H9 (cell line): ENCODE measurements at regions not wholly inside any gene's neighbourhood (a gene's known extent, or its start where the extent isn't known, plus 50 kb on each side); places are given as distances from the start of the nearest gene placed in this dataset.
A peak's percentile ranks its signal among the peaks of the same experiment; 100 is the strongest.

Source experiments
- DNase-seq: peaks from one replicate; pipeline ENCODE4 v3.0.0-alpha.2; 2017
- H2AFZ ChIP-seq: one replicate; pipeline ENCODE4 v1.6.1; 2013; ENCODE audit warnings: mild to moderate bottlenecking, low read length, control low read depth, moderate library complexity
- H2AK5ac ChIP-seq: 2 replicates; pipeline ENCODE4 v1.6.1; 2013; ENCODE audit warnings: low read length, control low read depth, mixed read lengths; ENCODE audit not compliant: insufficient read length
- H2BK120ac ChIP-seq: one replicate; pipeline ENCODE4 v1.6.1; 2013; ENCODE audit warnings: low read depth, mild to moderate bottlenecking, low read length, control low read depth, inconsistent platforms; ENCODE audit not compliant: poor library complexity, severe bottlenecking
- H2BK12ac ChIP-seq: 2 replicates; pipeline ENCODE4 v1.6.1; 2013; ENCODE audit warnings: low read length, control low read depth, mixed read lengths, low read depth; ENCODE audit not compliant: insufficient read length
- H2BK15ac ChIP-seq: 2 replicates; pipeline ENCODE4 v1.6.1; 2013; ENCODE audit warnings: low read depth, low read length, control low read depth
- H2BK20ac ChIP-seq: one replicate; pipeline ENCODE4 v1.6.1; 2013; ENCODE audit warnings: low read depth, mild to moderate bottlenecking, low read length, control low read depth, inconsistent platforms; ENCODE audit not compliant: poor library complexity, severe bottlenecking
- H2BK5ac ChIP-seq: 2 replicates; pipeline ENCODE4 v1.6.1; 2013; ENCODE audit warnings: low read length, control low read depth, mixed read lengths; ENCODE audit not compliant: insufficient read length
- H3K14ac ChIP-seq: 2 replicates; pipeline ENCODE4 v1.6.1; 2013; ENCODE audit warnings: low read length, control low read depth; ENCODE audit not compliant: insufficient read depth
- H3K18ac ChIP-seq: 2 replicates; pipeline ENCODE4 v1.6.1; 2013; ENCODE audit warnings: low read depth, mild to moderate bottlenecking, mixed read lengths, low read length, control low read depth; ENCODE audit not compliant: insufficient read length
- H3K23ac ChIP-seq: 2 replicates; pipeline ENCODE4 v1.6.1; 2013; ENCODE audit warnings: low read length, control low read depth, mixed read lengths, low read depth; ENCODE audit not compliant: insufficient read length
- H3K23me2 ChIP-seq: 2 replicates; pipeline ENCODE4 v1.6.1; 2013; ENCODE audit warnings: low read depth, mild to moderate bottlenecking, mixed read lengths, low read length, control low read depth; ENCODE audit not compliant: insufficient read length, poor library complexity, severe bottlenecking
- H3K27ac ChIP-seq: 2 replicates; pipeline ENCODE4 v1.5.1; 2013; ENCODE audit warnings: low read length, control low read depth, mixed read lengths, low read depth; ENCODE audit not compliant: insufficient read length
- H3K27me3 ChIP-seq: 2 replicates; pipeline ENCODE4 v1.6.1; 2013; ENCODE audit warnings: low read length, control low read depth, inconsistent platforms; ENCODE audit not compliant: insufficient read depth
- H3K4ac ChIP-seq: 2 replicates; pipeline ENCODE4 v1.6.1; 2013; ENCODE audit warnings: low read depth, mild to moderate bottlenecking, control low read depth, inconsistent platforms, low read length, moderate library complexity
- H3K4me1 ChIP-seq: 2 replicates; pipeline ENCODE4 v1.6.1; 2013; ENCODE audit warnings: low read length, control low read depth, inconsistent platforms; ENCODE audit not compliant: insufficient read depth
- H3K4me2 ChIP-seq: 2 replicates; pipeline ENCODE4 v1.6.1; 2013; ENCODE audit warnings: low read length, control low read depth, mixed read lengths; ENCODE audit not compliant: insufficient read length, insufficient read depth
- H3K56ac ChIP-seq: 2 replicates; pipeline ENCODE4 v1.6.1; 2013; ENCODE audit warnings: low read depth, mild to moderate bottlenecking, mixed read lengths, low read length, control low read depth; ENCODE audit not compliant: insufficient read length
- H3K79me1 ChIP-seq: 2 replicates; pipeline ENCODE4 v1.6.1; 2013; ENCODE audit warnings: low read depth, mild to moderate bottlenecking, moderate library complexity, low read length, control low read depth, inconsistent platforms; ENCODE audit not compliant: insufficient read depth, poor library complexity, severe bottlenecking
- H3K79me2 ChIP-seq: 2 replicates; pipeline ENCODE4 v1.6.1; 2013; ENCODE audit warnings: low read length, control low read depth, inconsistent platforms; ENCODE audit not compliant: insufficient read depth
- H3K9ac ChIP-seq: 2 replicates; pipeline ENCODE4 v1.6.1; 2013; ENCODE audit warnings: low read length, control low read depth, mixed read lengths; ENCODE audit not compliant: insufficient read length; ENCODE audit errors: extremely low read depth
- H3K9me3 ChIP-seq: one replicate; pipeline ENCODE4 v1.6.1; 2013; ENCODE audit warnings: low read depth, low read length, inconsistent platforms; ENCODE audit not compliant: control insufficient read depth
- H3T11ph ChIP-seq: one replicate; pipeline ENCODE4 v1.6.1; 2013; ENCODE audit warnings: mild to moderate bottlenecking, low read length, control low read depth, inconsistent platforms
- H4K20me1 ChIP-seq: one replicate; pipeline ENCODE4 v1.6.1; 2013; ENCODE audit not compliant: control insufficient read depth, insufficient read length, insufficient read depth
- H4K5ac ChIP-seq: 2 replicates; pipeline ENCODE4 v1.6.1; 2013; ENCODE audit warnings: low read depth, mild to moderate bottlenecking, mixed read lengths, low read length, control low read depth; ENCODE audit not compliant: insufficient read length
- H4K8ac ChIP-seq: replicated peaks from 2 replicates; pipeline ENCODE4 v1.6.1; 2013; ENCODE audit warnings: low read length, control low read depth, mixed read lengths, low read depth; ENCODE audit not compliant: insufficient read length
- H4K91ac ChIP-seq: 2 replicates; pipeline ENCODE4 v1.6.1; 2013; ENCODE audit warnings: low read depth, mild to moderate bottlenecking, moderate library complexity, mixed read lengths, low read length, control low read depth; ENCODE audit not compliant: insufficient read length
- H3K27ac Mint-ChIP-seq, 3 experiments: 2 replicates in 2 of 3; 3 replicates in 1 of 3; pipeline ENCODE4 v1.8.0; 2020 to 2021; ENCODE audit warnings: mixed read lengths in 3 of 3, mild to moderate bottlenecking in 1 of 3, moderate library complexity in 1 of 3
- H3K27me3 Mint-ChIP-seq: 2 replicates; pipeline ENCODE4 v1.8.0; 2021; ENCODE audit warnings: low read depth, mild to moderate bottlenecking, moderate library complexity, mixed read lengths
- H3K36me3 Mint-ChIP-seq, 3 experiments: 2 replicates in 2 of 3; 3 replicates in 1 of 3; pipeline ENCODE4 v1.8.0; 2020 to 2021; ENCODE audit warnings: low read depth in 3 of 3, mixed read lengths in 3 of 3; ENCODE audit not compliant: insufficient read depth in 1 of 3
- H3K4me1 Mint-ChIP-seq, 2 experiments: 2 replicates each; pipeline ENCODE4 v1.8.0; 2020; ENCODE audit warnings: mixed read lengths in 2 of 2
- H3K4me3 Mint-ChIP-seq, 2 experiments: 2 replicates in 1 of 2; 3 replicates in 1 of 2; pipeline ENCODE4 v1.8.0; 2020 to 2021; ENCODE audit warnings: mild to moderate bottlenecking in 2 of 2, mixed read lengths in 2 of 2, moderate library complexity in 1 of 2
- H3K9me3 Mint-ChIP-seq, 2 experiments: 2 replicates in 1 of 2; 3 replicates in 1 of 2; pipeline ENCODE4 v1.8.0; 2020; ENCODE audit warnings: mild to moderate bottlenecking in 2 of 2, mixed read lengths in 2 of 2, moderate library complexity in 1 of 2
- CTCF ChIP-seq: fragments of 200-600 bp; sonication (generic); conservative IDR thresholded peaks from 3 replicates; pipeline ENCODE4 v1.8.0; 2021; ENCODE audit warnings: antibody characterized with exemption, mild to moderate bottlenecking

GRCh38 chr2:51990684-51991083 lies 958.8 kb upstream of the NRXN1 start:
- H2AK5ac ChIP-seq, result no peak overlapping the region
- no peak overlapping the region for H3K56ac ChIP-seq
- H3K27me3 Mint-ChIP-seq, result no peaks in the 10 kb centered on the region
- TF ChIP-seq CTCF, result no peak
- H3K27ac Mint-ChIP-seq, result no peak overlapping the region
- no peak for DNase-seq
- H3K4me2 ChIP-seq, result no peak overlapping the region
- H3K79me1 ChIP-seq, result no peaks in the 10 kb centered on the region
- H2BK12ac ChIP-seq, result no peak overlapping the region
- peaks cover 0 to 5% of the 10 kb centered on the region in 2 experiments; a peak in 1 of 5 replicates for H3K9me3 Mint-ChIP-seq
- H4K8ac ChIP-seq, result no peak overlapping the region
- H3K9ac ChIP-seq, result no peak overlapping the region
- no peak overlapping the region for H2BK15ac ChIP-seq
- H2BK120ac ChIP-seq, result no peak overlapping the region
- no peaks in the 10 kb centered on the region for H3K79me2 ChIP-seq
- H4K20me1 ChIP-seq, result no peaks in the 10 kb centered on the region
- no peak overlapping the region for H4K91ac ChIP-seq
- no peaks in the 10 kb centered on the region for H3K23me2 ChIP-seq
- H3K4me1 ChIP-seq, result no peaks in the 10 kb centered on the region
- no peak overlapping the region for H2BK20ac ChIP-seq
- peak overlapping the region; percentile 4 for H2AFZ ChIP-seq
- no peak overlapping the region for H4K5ac ChIP-seq
- H3T11ph ChIP-seq, result no peak overlapping the region
- no peak overlapping the region for H3K4ac ChIP-seq
- 0 out of 7 replicates have a peak, but pooled peaks cover 0 to 2% (median 0%) of the 10 kb centered on the region in 3 experiments for H3K36me3 Mint-ChIP-seq
- H3K14ac ChIP-seq, result no peak overlapping the region
- H3K27ac ChIP-seq, result no peak overlapping the region
- no peaks in the 10 kb centered on the region for H3K27me3 ChIP-seq
- H3K9me3 ChIP-seq, result no peaks in the 10 kb centered on the region
- no peak overlapping the region for H3K23ac ChIP-seq
- no peak overlapping the region for H3K18ac ChIP-seq
- peaks cover 8% of the 10 kb centered on the region in 2 experiments for H3K4me1 Mint-ChIP-seq
- no peak overlapping the region for H3K4me3 Mint-ChIP-seq
- no peak overlapping the region for H2BK5ac ChIP-seq
